SIG-M5 (cell line): ENCODE measurements at regions not wholly inside any gene's neighbourhood (a gene's known extent, or its start where the extent isn't known, plus 50 kb on each side); places are given as distances from the start of the nearest gene placed in this dataset.

Experiments
- DNase-seq: peaks from one replicate; lab custom pipeline; 2025; lab: John Stamatoyannopoulos, UW

- DNase-seq = no peak
Measured at GRCh38 chr9:7944572-7944971, 145.0 kb upstream of the DMAC1 start.

DNA sequence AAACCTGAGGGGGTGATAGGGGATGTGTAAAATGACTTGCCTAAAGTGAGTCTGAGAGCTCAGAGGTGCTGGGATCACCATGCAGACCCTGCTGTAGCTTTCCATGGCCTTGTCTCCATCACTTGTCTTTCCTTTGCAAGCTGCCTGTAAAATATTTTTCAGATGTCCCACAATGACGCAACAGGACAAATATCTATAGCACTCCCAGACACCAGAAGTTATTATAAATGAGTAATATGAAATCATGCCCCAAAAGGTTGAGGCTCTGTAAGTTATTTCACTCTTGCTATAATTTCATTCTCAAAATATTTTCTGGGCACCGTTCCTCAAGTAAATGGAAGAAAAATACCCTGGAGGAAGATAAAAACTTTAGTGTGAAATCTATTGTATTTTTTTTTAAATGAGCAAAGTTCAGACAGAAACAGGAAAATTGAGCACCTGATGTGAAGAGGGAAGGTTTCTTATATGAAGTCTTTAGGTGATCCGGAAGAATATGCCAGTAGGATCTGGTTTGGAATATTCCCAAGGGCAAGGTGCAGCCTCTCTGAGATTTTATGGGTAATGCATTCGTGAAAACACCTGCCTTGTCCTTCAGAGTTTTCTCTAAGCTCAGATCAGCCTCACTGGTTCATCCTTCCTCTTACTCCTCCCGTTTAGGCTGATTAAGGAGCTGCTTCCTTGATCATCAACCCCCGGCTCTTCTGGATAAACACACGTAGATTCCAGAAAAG is 138.3 kb upstream of the DMAC1 start:
- no peak for DNase-seq

DNA sequence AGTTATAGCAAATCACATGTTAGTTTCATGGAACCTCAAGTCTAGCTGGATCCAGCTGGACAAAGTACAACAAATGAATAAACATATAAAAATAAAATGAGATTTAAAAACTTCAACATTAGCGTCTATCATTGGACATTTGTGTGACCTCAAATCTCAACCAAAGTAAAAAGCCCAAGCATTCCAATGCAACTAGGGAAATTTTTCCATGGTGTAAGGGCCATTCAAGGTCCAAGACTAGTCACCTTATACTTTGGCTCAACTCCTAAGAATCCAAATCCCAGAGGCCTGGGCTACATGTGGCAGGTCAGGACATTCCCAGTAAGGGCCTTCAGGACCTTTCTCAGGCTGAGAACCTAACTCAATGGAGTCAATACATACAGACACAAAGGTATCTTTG is 137.4 kb upstream of the DMAC1 start:
- no peak for DNase-seq

- no peak for DNase-seq
Measured at GRCh38 chr9:7936163-7936562, 136.6 kb upstream of the DMAC1 start.

DNA sequence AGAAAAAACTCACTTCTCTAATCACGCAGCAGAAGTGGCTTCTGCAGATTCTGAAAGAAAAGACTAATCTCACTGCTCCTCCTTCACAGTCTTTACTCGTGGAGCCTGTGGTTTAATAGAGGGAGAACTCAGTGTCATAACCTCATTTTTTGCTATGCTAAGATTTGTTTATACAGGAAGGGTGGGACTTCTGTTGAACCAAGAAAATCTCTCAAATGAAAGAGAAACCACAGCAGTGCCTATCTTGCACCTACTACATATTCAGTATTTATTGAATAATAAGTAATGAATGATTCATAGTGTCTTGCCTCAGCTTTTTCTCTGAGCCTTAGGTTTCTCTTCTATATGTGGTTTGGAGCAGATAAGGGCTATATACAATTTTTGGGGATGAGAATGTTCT is 136.1 kb upstream of the DMAC1 start:
- DNase-seq = no peak

GRCh38 chr9:7932767-7933166 is 133.2 kb upstream of the DMAC1 start:
- no peak for DNase-seq

DNA sequence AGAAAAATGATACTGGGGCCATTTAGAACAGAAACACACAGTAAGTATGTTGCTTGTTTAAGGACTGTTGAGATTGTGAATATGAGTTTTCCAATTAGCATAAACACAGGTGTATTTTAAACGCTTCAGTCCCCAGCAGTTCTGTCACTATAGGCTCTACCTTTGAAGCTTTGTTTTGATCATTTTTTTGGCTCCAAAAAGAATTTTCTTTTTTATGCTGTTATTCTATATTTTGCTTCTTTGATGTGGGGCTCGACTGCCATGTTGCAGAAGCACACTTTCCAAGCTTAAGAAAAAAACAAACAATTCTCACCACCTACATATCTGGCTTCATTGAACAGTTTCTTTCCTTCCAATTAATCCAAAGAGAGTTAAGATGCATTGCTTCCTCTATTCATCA is 131.0 kb upstream of the DMAC1 start:
- DNase-seq = no peak

DNA sequence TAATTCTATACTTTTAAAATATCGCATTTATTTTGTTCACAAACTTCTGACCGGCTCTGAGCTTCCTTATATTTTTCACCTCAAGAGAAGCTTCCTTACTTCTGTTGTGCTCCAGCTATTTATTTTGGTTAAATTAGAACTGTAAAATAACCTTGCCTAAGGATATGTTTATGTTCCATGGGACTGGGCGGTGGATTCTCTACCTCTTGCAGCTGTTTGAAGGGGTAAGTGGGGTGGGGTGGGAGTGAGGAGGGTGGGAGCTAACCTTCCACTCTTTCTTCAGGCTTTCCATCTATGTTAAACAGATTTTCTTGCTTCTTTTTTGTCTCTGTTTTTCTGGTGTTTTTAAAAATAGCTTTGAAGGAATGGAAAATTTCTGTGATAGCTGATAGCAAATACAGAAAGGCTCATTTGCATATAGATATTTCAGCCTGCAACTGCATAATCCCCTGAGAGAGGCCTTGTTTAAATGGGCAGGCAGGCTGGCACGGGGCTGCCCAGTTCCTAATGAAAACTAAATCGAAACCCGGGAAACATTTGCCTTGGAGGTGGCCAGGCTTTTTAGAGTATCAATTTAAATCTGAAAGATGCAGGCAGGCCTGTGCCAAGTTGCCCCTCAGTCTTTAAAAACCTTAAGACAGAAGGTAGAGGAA is 122.1 kb upstream of the DMAC1 start:
- no peak for DNase-seq

- DNase-seq = no peak
Measured at GRCh38 chr9:7912037-7912535, 112.5 kb upstream of the DMAC1 start.

- no peak for DNase-seq
Measured at GRCh38 chr9:7910426-7911020, 110.9 kb upstream of the DMAC1 start.

DNA sequence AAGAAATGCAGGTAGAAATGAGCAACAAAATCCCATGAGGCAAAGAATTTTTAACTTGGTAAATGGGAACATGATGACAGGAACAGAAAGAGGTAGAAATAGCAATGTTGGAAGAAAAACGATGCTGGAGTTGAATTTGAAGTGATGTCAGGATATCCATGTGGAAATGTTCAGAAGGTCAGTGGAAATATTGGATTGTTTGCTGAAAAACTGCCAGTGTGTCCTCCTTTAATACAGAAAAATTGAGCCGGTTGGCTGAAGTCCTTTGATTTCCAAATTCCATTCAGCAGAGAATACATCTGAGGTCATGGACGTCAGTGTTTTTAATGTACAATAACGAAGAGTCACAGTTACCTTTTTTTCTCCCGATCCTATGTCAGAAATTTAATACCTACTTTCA is 110.0 kb upstream of the DMAC1 start:
- DNase-seq = no peak

- DNase-seq = no peak
Measured at GRCh38 chr9:7907551-7908337, 108.2 kb upstream of the DMAC1 start.

DNA sequence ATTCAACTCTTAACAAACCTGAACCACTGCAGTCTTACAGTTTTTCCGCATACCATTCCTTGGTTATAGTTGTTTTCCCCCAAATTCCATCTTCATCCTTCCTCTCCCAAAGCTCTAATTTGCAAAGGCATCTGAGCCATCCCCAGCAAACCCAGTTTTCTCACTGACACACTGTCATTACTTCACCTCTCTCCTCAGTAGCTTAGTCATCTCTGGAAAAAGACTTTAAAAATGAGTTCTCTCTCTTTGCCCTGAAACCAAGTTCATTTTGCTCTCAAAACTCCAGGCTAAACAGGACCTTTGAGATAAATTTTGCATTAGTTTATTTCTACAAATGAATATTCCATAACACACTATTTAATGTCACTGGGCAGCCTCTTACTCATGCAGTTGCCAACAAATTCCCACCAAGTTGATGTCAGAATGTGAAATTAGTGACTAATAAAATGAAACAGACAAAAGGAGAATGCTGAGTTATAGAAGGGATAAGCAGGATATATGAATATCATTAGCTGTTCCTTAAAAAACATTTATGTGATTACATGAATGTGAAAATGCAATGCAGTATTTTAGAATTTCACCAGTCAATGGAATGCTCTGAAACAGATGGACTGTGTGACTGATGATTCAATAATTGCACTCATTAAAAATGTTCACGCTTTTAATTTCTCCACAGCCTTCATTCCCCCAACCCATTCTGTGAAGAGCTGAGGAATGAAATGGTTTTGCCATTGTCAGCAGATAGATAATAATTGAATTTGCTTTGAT is 107.4 kb upstream of the DMAC1 start:
- DNase-seq = no peak

- DNase-seq = no peak
Measured at GRCh38 chr9:7901621-7902020, 102.0 kb upstream of the DMAC1 start.

DNA sequence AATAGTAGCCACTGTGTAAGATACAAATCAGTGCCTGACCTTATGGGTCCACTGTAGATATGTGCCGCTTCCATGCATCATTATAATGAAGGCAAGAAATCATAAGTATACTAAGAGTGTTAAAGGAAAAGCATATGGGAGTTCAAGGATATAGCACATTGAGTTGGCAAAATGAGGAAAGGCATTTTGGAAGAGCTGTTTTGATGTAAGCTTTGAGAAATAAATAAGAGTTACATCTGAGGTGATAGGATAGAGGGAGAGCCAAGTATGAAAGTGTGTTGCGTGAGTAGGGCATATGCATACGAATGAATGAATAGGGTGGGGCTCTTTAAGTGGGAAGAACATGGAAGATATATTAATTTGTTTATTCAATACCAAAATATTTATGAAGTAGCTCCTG is 101.0 kb upstream of the DMAC1 start:
- no peak for DNase-seq

GRCh38 chr9:7899753-7900152 is 100.2 kb upstream of the DMAC1 start:
- no peak for DNase-seq

DNA sequence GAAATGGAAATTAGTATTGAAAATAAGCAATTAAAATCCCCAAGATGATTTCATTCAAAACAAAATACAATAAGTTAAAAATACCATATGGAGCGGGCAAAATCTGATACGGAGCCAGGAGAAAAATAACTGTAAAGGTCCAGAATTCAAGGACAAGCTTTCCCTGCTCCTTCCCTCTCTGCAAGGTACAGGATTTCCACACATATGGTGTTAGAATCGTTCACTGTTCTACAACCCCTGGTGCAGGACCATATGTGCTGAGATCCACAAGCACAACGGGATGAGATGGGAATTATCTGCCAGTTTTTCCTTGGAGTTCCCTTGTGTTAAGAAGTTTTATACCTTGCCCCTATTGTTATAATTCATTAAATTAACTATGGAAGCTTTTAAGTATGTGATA is 94.7 kb upstream of the DMAC1 start:
- DNase-seq = no peak

- no peak for DNase-seq
Measured at GRCh38 chr9:7892975-7893374, 93.4 kb upstream of the DMAC1 start.

GRCh38 chr9:7879551-7880245 is 80.1 kb upstream of the DMAC1 start:
- no peak for DNase-seq

DNA sequence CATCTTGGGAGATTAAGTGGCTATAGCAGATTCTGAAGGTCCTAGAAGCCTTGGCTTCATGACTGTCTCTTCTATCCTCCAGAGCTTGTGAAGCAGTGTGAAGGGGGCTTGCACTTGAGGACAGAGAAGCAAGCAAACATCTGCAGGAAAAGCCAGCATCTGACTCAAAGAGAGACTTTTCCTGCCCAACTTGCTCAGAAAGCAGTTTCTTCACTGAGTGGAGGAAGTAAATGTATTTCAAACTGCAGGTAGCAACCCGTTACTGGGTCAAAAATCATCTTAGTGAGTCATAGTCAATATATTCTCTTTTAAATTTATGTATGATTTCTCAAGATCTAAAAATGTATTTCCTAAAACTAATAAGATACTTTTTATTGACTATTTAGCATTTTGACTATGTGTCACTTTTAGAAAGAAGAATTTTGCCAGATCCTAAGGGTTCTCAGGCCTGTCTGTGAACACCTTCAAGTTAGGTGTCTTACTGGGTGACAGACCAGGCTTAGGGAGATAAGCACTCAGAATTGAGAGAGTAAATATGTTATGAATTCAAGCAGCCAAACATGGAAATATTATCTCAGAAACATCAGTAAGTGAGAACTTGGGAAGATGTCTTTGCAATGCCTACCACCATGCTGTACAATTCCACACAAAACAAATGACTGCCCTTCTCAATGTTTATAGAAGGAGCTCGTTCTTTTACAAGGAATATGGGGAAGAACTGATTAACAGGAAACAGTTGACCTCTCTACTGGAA is 72.6 kb upstream of the DMAC1 start:
- no peak for DNase-seq
